GM21786 (cell line): ENCODE measurements at regions not wholly inside any gene's neighbourhood (a gene's known extent, or its start where the extent isn't known, plus 50 kb on each side); places are given as distances from the start of the nearest gene placed in this dataset.

Experiments
- ATAC-seq: cut with Tn5 transposase; IDR thresholded peaks from one replicate; pipeline ENCODE4 v1.9.1; 2021; ENCODE audit not compliant: unreplicated experiment

DNA sequence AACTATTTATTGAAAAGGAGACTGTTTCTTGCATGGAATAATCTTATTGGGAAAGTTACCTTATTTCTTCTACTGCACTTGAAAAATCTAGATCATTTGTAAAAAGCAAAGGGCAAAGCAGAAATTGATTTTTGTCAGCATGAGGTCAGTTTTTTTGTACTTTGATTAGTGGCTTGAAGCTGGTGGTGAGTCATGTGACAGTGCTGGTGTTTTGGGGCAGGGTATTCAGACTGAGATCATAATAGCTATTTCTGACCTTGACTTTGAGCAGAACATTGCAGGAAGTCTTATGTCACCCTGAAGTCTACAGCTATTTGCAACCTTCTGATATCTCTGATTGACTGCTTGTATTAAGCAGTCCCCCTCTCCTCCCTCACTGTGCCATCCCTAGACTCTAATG is 66.3 kb upstream of the SORCS3 start:
- ATAC-seq = no peak

DNA sequence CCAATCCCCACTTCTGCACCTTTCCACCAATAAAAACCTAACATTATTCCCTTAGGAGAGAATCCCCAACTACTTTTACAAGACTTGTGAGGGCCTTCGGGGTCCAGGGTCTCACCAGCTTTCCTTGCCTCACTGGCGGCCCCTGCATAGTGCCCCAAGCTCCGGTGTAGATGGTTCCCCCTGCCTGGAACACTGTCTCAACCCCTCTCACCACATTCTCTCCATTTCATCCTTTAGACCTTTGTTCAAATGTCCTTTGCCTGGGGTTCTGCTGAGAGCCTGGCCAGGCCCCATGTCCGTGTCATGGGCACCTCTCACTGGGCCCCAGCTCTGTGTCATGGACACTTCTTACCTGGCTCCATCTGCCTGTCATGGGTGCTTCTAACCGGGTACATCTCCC is 64.5 kb upstream of the SORCS3 start:
- no peak for ATAC-seq

GRCh38 chr10:104577163-104577562 is 63.9 kb upstream of the SORCS3 start:
- no peak for ATAC-seq

DNA sequence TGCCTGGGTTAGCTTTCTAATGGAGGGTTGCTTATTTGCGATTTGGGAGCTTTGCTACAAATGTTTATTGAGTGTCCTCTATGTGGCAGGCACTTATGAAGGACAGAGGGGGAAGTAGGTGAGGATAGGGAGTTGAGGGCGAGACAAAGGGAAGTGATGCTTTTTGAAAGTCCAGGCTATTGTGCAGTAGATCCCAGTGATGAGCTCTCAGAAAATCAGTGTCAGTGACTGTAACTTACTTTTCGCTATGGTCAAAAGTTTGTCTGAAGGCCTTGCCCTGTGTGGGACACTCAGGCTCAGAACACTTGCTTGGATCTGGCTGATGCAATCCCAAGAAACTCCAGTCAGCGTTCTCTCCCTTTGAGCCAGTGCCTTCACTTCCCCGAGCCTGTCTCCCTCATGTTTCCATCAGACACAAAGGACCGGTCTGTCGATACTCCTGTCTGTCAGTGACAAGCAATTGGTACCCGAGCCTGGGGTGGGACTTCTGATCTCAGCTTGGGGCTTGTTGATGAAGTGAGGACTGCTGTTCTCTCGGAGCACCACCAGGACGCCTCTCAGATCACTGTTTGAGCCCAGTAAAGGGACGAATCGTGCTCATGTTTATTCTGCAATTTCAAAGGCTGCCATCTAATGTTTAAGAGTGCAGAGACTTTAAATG is 63.1 kb upstream of the SORCS3 start:
- ATAC-seq = no peak

GRCh38 chr10:104578671-104579070 is 62.4 kb upstream of the SORCS3 start:
- no peak for ATAC-seq

DNA sequence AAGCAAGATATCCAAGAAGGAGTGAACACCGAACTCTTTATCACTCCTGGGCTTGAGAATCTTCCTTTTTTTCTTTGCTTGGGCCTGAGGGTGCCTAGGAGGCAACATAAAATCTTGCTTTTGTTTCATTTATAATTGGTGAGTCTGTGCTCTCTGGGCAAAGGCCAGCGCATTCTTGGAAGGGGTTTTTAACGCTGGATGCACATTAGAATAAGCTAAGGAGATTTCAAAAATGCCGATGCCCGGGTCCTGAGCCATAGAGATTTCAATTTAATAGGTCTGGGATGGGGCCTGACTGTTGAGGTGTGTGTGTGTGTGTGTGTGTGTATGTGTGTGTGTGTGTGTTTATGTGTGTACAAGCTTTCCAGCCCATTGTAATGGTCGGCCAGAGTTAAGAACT is 62.0 kb upstream of the SORCS3 start:
- no peak for ATAC-seq

- no peak for ATAC-seq
Observed at GRCh38 chr10:104580321-104580720, 60.8 kb upstream of the SORCS3 start.

- peak; percentile 87 for ATAC-seq
Observed at GRCh38 chr10:104580774-104581675, 60.1 kb upstream of the SORCS3 start.

GRCh38 chr10:104581884-104582601 is 59.0 kb upstream of the SORCS3 start:
- no peak for ATAC-seq

DNA sequence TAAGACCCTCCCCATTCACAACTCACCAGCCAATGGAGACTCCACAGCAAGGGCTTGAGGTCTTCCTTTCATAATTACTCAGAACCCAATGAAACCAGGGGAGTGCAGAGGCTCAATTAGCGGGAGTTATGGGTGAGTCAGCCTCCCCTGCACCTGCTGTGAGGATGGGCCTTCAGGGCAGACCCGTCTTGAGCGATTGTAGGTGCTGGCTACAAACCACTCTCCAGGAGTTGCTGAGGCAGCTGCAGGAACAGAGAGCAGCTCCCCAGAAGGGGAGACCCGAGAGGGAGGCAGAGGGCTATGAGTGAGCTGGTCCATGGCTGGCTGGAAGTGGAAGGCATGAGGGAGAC is 58.5 kb upstream of the SORCS3 start:
- ATAC-seq = no peak

- ATAC-seq = no peak
Observed at GRCh38 chr10:104582966-104583365, 58.1 kb upstream of the SORCS3 start.

- ATAC-seq = no peak
Observed at GRCh38 chr10:104584541-104584940, 56.5 kb upstream of the SORCS3 start.

DNA sequence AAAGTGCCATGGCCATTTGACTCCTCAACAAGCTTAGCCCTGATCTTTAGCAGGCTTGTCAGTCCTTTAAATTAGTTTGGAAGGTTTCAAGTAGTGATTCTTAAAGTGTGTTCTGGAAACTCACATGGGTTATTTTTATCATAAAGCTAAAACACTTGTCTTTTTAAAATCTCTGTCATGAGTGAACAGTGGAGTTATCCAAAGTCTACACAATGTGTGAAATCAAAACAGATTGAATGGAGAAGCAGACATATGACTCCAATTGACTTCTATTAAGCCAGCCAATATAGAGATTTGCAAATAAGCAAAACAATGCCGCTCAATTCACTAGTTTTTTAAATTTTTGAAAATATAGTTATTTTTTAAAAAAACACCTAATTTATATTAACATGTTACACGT is 53.3 kb upstream of the SORCS3 start:
- ATAC-seq = no peak

- no peak for ATAC-seq
Observed at GRCh38 chr10:104589431-104589830, 51.7 kb upstream of the SORCS3 start.

GRCh38 chr10:104589871-104590270 is 51.2 kb upstream of the SORCS3 start:
- no peak for ATAC-seq
